22Rv1 (cell line): ENCODE measurements at regions not wholly inside any gene's neighbourhood (a gene's known extent, or its start where the extent isn't known, plus 50 kb on each side); places are given as distances from the start of the nearest gene placed in this dataset.

Experiments
- ZFX ChIP-seq: fragments of 450-650 bp; IDR thresholded peaks from 2 replicates; pipeline ENCODE4 v1.6.1; 2017; ENCODE audit warnings: antibody characterized with exemption, borderline replicate concordance
- TF ChIP-seq, protein P1 (sequence below): fragments of 450-650 bp; IDR thresholded peaks from 2 replicates; pipeline ENCODE4 v1.5.1; 2017; ENCODE audit warnings: mild to moderate bottlenecking

DNA sequence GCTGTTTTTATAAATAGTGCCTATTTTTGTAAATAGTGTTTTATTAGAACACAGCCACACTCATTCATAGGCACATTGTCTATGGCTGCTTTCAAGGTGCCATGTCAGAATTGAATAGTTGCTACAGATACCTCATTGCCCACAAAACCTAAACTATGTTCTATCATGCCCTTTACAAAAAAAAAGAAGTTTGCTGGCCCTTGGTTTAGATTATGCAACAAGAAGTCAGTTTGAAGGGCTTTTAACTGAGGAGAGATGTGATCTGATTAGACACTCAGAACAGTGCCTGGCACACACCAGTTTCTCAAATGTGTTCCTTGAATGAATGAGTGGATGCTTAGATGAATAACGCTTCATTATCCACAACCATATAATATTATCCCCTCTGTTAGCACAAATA is 366.1 kb downstream of the MAFB start:
- TF ChIP-seq, protein P1, sequence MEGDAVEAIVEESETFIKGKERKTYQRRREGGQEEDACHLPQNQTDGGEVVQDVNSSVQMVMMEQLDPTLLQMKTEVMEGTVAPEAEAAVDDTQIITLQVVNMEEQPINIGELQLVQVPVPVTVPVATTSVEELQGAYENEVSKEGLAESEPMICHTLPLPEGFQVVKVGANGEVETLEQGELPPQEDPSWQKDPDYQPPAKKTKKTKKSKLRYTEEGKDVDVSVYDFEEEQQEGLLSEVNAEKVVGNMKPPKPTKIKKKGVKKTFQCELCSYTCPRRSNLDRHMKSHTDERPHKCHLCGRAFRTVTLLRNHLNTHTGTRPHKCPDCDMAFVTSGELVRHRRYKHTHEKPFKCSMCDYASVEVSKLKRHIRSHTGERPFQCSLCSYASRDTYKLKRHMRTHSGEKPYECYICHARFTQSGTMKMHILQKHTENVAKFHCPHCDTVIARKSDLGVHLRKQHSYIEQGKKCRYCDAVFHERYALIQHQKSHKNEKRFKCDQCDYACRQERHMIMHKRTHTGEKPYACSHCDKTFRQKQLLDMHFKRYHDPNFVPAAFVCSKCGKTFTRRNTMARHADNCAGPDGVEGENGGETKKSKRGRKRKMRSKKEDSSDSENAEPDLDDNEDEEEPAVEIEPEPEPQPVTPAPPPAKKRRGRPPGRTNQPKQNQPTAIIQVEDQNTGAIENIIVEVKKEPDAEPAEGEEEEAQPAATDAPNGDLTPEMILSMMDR: no peak
- no peak for TF ChIP-seq ZFX
